GM12864 (cell line): ENCODE measurements at regions not wholly inside any gene's neighbourhood (a gene's known extent, or its start where the extent isn't known, plus 50 kb on each side); places are given as distances from the start of the nearest gene placed in this dataset.

Source experiments
- DNase-seq: peaks from one replicate; pipeline ENCODE4 v3.0.0-alpha.2; 2011; ENCODE audit warnings: low read depth
- H3K4me3 ChIP-seq: 2 replicates; pipeline ENCODE4 v1.5.1; 2011; ENCODE audit warnings: mild to moderate bottlenecking, low read depth, low read length, control low read depth
- TF ChIP-seq, protein P1 (sequence below): IDR thresholded peaks from 2 replicates; pipeline ENCODE4 v1.5.1; 2011; ENCODE audit warnings: low read depth, mild to moderate bottlenecking, moderate library complexity, low read length, control low read depth, inconsistent platforms; ENCODE audit errors: missing control alignments

GRCh38 chr3:76638006-76638405 is 401.9 kb upstream of the ROBO2 start:
- no peak overlapping the region for H3K4me3 ChIP-seq
- DNase-seq, result no peak
- TF ChIP-seq, protein P1, sequence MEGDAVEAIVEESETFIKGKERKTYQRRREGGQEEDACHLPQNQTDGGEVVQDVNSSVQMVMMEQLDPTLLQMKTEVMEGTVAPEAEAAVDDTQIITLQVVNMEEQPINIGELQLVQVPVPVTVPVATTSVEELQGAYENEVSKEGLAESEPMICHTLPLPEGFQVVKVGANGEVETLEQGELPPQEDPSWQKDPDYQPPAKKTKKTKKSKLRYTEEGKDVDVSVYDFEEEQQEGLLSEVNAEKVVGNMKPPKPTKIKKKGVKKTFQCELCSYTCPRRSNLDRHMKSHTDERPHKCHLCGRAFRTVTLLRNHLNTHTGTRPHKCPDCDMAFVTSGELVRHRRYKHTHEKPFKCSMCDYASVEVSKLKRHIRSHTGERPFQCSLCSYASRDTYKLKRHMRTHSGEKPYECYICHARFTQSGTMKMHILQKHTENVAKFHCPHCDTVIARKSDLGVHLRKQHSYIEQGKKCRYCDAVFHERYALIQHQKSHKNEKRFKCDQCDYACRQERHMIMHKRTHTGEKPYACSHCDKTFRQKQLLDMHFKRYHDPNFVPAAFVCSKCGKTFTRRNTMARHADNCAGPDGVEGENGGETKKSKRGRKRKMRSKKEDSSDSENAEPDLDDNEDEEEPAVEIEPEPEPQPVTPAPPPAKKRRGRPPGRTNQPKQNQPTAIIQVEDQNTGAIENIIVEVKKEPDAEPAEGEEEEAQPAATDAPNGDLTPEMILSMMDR, result no peak

DNA sequence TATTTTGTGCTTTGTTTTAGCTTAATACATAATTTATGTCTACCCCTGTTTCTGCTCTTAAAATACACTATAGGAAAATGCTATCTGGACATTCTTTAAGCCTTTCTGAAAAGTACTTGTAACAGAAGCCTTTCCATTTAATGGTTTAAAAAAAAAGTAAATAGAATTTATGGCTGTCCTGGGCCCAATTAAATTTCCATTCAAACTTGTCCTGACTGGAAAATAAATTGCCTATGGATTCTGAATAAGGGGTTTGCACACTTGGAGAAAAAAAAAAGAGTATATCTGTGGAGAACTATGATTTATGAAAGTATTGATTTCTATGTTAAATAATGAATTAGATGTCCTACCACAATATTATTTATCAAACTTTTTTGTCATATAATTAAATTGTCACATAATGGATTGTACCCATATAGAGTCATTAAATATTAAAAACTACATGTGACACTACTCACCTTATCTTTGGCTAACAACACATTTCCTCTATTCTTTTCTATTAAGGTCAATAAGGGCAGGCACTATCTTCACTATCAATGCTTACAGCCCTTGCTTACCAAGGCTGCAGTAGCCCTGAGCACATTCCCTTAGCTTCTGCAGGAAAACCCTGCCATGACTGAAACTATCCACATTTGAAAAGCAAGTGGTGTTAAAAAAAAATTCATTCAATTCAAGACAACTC is 396.1 kb upstream of the ROBO2 start:
- no peak for DNase-seq
- no peak overlapping the region for H3K4me3 ChIP-seq
- TF ChIP-seq, protein P1, result no peak

- TF ChIP-seq, protein P1, result no peak
- DNase-seq, result no peak
- no peak overlapping the region for H3K4me3 ChIP-seq
These were observed 395.6 kb upstream of the ROBO2 start for GRCh38 chr3:76644305-76644675.

- TF ChIP-seq, protein P1, result no peak
- H3K4me3 ChIP-seq, result no peak overlapping the region
- no peak for DNase-seq
These were observed 394.2 kb upstream of the ROBO2 start for GRCh38 chr3:76645724-76646123.

DNA sequence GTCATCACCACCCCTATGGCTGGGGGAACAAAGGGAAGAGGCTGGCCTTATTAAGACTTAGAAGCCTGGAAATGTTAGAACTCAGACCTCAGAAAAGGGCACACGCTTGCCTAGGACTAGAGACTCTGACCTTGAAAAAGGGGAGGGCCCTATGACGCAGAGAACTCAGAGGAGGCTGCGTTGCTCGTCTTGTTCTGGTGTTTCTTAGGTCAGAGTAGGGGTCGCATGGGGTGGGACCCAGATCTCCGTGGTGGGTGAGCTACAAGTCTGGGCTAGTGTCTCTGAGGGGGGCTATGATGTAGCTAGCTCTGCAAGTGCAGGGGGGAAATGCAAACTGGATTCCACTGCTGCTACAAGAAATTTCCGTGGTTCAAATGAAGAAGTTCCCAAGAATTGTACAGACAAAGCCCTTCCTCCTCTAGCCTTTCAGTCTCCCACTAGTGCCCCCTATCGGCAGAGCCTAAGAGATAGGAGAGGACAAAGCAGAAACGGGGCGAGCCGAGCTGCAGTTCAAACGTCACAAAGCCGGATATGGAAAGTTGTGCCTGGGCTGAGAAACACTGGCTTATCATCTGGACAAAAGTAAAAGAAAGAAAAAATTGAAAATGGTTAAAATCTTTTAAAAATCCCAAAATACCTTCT is 392.9 kb upstream of the ROBO2 start:
- DNase-seq, result no peak
- H3K4me3 ChIP-seq, result no peak overlapping the region
- TF ChIP-seq, protein P1, result no peak

- DNase-seq, result no peak
- H3K4me3 ChIP-seq, result no peak overlapping the region
- TF ChIP-seq, protein P1, result no peak
These were observed 388.1 kb upstream of the ROBO2 start for GRCh38 chr3:76651784-76652183.

GRCh38 chr3:76652524-76652923 is 387.4 kb upstream of the ROBO2 start:
- TF ChIP-seq, protein P1, result no peak
- no peak for DNase-seq
- H3K4me3 ChIP-seq, result no peak overlapping the region
